ENCODE measurements at regions not wholly inside any gene's neighbourhood (a gene's known extent, or its start where the extent isn't known, plus 50 kb on each side); places are given as distances from the start of the nearest gene placed in this dataset.
"Not testable (repeated sequence)": the region's sequence is repeated elsewhere in the genome, so short reads cannot be mapped to it uniquely, and the experiment has no call there.

- POLR2A ChIA-PET = no interaction called here
- no peaks in the 10 kb centered on the region for H3K4me1 ChIP-seq (ENCODE audit: control insufficient read depth, insufficient read depth, low read length)
Observed at GRCh38 chr7:81385370-81385769, 384.5 kb downstream of the HGF start.

GRCh38 chr7:81383846-81384245 lies 386.0 kb downstream of the HGF start:
- Histone ChIP-seq H3K4me3 (ENCODE audit: low read depth, low read length) (no peak overlapping the region), H3K4me1 (ENCODE audit: control insufficient read depth, insufficient read depth, low read length) (no peaks in the 10 kb centered on the region), H3K36me3 (ENCODE audit: control insufficient read depth in 2 of 2, insufficient read depth in 1 of 2, low read length in 2 of 2) (no peaks in the 10 kb centered on the region), H3K27ac (ENCODE audit: extremely low read depth, low read depth, low read length) (no peak overlapping the region), H3K9me3 (ENCODE audit: control insufficient read depth, insufficient read depth, low read depth, low read length) (no peaks in the 10 kb centered on the region)
- TF ChIP-seq ZNF266 (tag by site-specific recombination; IDR thresholded peaks at IDR 0.05; ENCODE audit: low read depth) (no peak), ZNF423 (tag by site-specific recombination; IDR thresholded peaks at IDR 0.05) (no peak)
- POLR2A ChIA-PET = no interaction called here
- CTCF ChIA-PET = interaction anchor here (0.6 kb wide), 1 partner anchor 222 kb away, joined by 5 read pairs; no protein-coding TSS in a partner anchor

More at GRCh38 chr7:81385370-81385769, 384.5 kb downstream of the HGF start:
- no peaks in the 10 kb centered on the region for H3K9me3 ChIP-seq (ENCODE audit: control insufficient read depth, insufficient read depth, low read depth, low read length)
- H3K27ac ChIP-seq (ENCODE audit: extremely low read depth, low read depth, low read length) = no peak overlapping the region
- CTCF ChIA-PET = no interaction called here
- no peaks in the 10 kb centered on the region for H3K36me3 ChIP-seq (ENCODE audit: control insufficient read depth in 2 of 2, insufficient read depth in 1 of 2, low read length in 2 of 2)
- TF ChIP-seq BCL11A (tag by site-specific recombination; IDR thresholded peaks at IDR 0.05; ENCODE audit: low read depth) (no peak), ZNF692 (tag by site-specific recombination; IDR thresholded peaks at IDR 0.05) (no peak), MZF1 (tag by site-specific recombination; IDR thresholded peaks at IDR 0.05; ENCODE audit: borderline replicate concordance) (no peak), ZNF501 (tag by site-specific recombination; IDR thresholded peaks at IDR 0.05) (no peak), REST (tag by site-specific recombination; IDR thresholded peaks at IDR 0.05) (no peak), ZNF138 (tag by site-specific recombination; IDR thresholded peaks at IDR 0.05; ENCODE audit: borderline replicate concordance) (no peak)
- TF ChIP-seq, protein P1, sequence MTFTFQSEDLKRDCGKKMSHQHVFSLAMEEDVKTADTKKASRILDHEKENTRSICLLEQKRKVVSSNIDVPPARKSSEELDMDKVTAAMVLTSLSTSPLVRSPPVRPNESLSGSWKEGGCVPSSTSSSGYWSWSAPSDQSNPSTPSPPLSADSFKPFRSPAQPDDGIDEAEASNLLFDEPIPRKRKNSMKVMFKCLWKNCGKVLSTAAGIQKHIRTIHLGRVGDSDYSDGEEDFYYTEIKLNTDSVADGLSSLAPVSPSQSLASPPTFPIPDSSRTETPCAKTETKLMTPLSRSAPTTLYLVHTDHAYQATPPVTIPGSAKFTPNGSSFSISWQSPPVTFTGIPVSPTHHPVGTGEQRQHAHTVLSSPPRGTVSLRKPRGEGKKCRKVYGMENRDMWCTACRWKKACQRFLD (tag by site-specific recombination; IDR thresholded peaks at IDR 0.05) = no peak
- TF ChIP-seq, protein P2, sequence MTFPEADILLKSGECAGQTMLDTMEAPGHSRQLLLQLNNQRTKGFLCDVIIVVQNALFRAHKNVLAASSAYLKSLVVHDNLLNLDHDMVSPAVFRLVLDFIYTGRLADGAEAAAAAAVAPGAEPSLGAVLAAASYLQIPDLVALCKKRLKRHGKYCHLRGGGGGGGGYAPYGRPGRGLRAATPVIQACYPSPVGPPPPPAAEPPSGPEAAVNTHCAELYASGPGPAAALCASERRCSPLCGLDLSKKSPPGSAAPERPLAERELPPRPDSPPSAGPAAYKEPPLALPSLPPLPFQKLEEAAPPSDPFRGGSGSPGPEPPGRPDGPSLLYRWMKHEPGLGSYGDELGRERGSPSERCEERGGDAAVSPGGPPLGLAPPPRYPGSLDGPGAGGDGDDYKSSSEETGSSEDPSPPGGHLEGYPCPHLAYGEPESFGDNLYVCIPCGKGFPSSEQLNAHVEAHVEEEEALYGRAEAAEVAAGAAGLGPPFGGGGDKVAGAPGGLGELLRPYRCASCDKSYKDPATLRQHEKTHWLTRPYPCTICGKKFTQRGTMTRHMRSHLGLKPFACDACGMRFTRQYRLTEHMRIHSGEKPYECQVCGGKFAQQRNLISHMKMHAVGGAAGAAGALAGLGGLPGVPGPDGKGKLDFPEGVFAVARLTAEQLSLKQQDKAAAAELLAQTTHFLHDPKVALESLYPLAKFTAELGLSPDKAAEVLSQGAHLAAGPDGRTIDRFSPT (tag by site-specific recombination; IDR thresholded peaks at IDR 0.05) = no peak
- H3K4me3 ChIP-seq (ENCODE audit: low read depth, low read length) = no peak overlapping the region

DNA sequence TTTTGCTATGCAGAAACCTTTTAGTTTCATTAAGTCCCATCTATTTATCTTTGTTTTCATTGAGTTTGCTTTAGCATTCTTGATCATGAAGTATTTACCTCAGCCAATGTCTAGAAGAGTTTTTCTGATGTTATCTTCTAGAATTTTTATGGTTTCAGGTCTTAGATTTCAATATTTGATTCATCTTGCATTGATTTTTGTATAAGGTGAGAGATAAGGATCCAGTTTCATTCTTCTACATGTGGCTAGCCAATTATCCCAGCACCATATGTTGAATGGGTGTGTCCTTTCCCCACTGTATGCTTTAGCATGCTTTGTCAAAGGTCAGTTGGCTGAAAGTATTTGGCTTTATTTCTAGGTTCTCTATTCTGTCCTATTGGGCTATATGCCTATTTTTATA lies 395.2 kb downstream of the HGF start:
- H3K36me3 ChIP-seq (ENCODE audit: control insufficient read depth in 2 of 2, insufficient read depth in 1 of 2, low read length in 2 of 2); POLR2A ChIA-PET; H3K27ac ChIP-seq (ENCODE audit: extremely low read depth, low read depth, low read length); H3K4me1 ChIP-seq (ENCODE audit: control insufficient read depth, insufficient read depth, low read length); H3K4me3 ChIP-seq (ENCODE audit: low read depth, low read length); CTCF ChIA-PET; H3K9me3 ChIP-seq (ENCODE audit: control insufficient read depth, insufficient read depth, low read depth, low read length): not testable (repeated sequence)
